SIG-M5 treated with dmso at 0.1 percent for 504 hours (cell line): ENCODE measurements at regions not wholly inside any gene's neighbourhood (a gene's known extent, or its start where the extent isn't known, plus 50 kb on each side); places are given as distances from the start of the nearest gene placed in this dataset.

Experiments
- DNase-seq: peaks from one replicate; lab custom pipeline; 2025; ENCODE audit not compliant: unreplicated experiment; lab: John Stamatoyannopoulos, UW

DNA sequence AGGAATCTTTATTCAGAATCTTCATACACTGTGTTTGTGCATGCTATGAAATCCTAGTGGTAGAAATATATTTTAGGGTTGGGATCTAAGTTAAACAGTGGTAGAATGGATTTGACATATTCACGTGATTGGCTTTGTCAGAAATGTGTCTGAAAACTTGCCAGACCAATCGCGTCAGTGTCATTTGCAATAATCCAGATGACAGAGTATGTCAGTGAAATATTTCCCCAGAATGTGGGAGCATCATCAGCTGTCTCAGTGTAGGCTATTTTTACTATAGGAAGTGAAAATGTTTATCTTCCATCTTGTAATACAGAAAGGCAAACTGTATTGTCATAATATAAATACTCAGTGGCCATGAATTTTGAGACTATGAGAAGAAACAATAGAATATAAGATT, 220.6 kb upstream of the EDIL3 start:
- no peak for DNase-seq

DNA sequence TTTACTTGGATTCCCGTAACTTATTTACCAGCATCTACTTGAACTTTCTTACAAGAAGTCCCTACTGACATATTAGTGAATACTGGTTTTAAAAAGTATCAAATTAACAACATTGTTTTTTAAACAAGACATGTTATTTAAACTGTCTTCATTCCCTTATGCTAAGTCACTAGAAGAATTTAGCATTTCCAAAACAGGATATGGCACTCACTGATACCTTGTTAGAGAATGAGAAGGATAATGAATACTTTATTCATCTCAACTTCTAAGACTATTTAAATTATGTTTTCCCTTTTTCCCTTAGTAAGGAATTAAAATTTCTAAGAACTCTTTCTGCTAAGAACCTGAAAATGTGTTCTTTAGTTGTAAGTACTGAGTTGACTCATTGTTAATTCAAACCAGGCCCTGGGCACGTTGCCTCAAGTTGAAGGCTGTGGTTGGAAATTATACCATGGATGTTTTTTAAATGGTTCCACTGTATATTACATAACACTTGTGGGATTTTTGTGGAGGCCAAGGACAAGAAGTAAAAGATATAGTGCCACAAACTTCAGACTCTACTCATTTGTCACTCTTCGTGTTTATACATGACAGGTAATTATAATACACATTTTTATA, 219.0 kb upstream of the EDIL3 start:
- no peak for DNase-seq

DNA sequence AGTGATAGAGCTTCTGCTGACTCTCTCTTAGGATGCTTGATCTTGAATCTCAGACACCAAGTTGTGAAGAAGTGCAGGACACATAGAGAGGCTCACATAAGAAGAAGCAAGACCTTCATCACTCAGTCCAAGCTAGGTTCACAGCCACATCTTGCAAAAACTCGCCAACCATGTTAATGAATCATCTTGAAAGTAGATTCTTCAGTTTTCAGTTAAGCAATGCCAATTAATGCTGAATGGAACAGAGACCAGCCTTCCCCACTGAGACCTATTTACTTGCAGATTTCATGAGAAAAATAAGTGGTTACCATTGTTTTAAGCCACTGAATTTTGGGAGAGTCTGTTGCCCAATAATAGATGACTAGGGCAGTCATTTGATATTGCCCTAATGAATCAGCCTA, 217.7 kb upstream of the EDIL3 start:
- DNase-seq: no peak

DNA sequence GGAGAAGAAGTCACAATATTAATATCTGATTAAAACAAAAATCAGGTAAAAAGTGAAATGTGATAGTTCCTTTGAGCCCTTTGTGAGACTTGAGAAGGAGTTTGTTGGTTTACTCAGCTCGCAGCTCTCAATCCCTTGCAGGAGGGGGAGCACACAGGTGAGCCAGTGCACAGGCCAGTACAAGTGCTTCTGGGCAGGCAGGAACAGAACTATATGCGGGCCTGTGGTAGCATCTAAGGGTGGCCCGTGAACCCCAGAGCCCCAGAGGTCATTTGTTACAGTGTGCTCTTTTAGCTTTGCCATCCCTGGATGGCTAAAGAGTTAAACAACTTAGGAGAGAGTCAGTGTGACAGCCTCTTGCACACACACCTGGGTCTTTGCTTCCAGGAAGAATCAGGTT, 215.3 kb upstream of the EDIL3 start:
- no peak for DNase-seq

DNA sequence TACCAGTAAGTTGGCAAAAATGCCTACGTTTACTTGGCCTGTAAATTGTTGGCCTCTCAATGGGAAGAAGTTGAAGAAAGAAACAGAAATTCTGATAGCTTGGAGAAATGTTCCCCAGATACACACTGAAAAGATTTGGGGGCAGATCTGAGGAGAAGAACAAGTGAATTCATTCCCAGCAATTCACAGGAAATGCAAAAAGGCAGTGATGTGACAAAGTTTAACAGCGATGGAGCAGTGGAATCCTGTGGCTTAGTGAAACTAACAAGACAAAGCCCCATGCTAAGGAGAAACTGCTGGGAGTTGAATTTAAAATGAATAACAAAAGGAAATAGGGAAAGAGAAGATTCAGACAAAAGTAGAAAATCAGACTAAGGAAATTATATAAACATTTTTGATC, 213.2 kb upstream of the EDIL3 start:
- DNase-seq: no peak

DNA sequence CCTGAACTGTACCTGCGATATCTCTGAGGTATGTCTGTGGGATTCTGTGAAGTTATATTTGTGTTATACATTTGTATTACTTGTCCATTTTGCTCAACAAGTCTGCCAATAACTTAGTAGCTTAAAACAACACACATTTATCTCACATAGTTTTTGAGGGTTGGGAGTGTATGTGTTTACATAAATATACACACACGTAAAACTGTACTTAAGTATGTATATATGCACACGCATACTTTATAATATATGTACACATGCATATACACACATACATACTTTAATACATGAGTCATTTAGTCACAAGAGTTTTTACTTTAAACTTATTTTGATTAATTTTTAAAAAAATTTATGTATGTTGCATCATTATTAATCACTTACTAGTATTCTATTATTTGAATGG, 205.9 kb upstream of the EDIL3 start:
- DNase-seq: no peak

DNA sequence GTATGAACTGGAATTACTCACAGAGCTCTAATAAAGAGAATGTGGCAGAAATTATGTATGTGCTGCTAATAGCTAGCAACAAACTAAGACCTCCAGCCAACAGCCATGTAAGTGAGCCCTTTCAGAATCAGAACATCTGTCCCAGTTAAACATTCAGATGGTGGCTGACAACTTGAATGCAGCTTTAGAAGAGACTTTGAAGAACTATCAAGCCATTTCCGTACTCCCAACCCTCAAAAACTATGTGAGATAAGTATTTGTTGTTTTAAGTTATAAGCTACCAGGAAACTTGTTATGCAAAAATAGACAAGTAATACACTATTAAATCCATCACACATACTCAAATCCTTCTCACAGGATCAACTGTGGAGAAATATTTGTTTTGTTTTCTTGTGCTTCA, 205.2 kb upstream of the EDIL3 start:
- DNase-seq: no peak

DNA sequence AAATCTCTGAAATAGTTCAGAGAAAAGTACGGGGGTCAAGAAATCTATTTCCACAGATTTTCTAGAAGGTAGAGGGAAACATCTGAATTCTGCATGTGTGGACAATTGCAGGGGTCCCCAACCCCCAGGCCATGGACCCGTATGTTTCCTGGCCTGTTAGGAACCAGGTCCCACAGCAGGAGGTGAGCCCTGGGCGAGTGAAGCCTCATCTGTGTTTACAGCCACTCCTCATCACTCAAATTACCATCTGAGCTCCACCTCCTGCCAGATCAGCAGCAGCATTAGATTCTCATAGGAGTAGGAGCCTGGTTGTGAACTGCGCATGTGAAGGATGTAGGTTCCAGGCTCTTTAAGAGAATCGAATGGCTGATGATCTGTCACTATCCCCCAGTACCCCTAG, 200.5 kb upstream of the EDIL3 start:
- no peak for DNase-seq

DNA sequence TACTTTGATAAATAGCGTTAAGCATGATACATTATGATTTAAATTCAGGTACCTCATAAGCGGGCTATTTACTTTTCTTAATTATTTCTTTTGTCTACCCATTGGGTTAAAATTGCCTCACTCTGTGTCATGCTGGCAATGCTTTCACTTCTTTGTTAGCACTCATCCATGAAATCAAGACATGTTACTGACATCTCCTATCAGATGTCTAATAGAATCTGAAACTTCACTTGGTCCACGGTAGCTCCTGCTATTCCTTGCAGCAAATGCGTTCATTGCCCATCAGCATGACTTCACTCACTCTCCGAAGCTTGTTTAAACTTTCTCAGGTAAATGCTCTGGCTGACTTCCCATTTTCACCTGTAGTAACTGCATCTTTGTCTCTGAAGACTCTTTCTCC, 193.5 kb upstream of the EDIL3 start:
- DNase-seq: no peak

DNA sequence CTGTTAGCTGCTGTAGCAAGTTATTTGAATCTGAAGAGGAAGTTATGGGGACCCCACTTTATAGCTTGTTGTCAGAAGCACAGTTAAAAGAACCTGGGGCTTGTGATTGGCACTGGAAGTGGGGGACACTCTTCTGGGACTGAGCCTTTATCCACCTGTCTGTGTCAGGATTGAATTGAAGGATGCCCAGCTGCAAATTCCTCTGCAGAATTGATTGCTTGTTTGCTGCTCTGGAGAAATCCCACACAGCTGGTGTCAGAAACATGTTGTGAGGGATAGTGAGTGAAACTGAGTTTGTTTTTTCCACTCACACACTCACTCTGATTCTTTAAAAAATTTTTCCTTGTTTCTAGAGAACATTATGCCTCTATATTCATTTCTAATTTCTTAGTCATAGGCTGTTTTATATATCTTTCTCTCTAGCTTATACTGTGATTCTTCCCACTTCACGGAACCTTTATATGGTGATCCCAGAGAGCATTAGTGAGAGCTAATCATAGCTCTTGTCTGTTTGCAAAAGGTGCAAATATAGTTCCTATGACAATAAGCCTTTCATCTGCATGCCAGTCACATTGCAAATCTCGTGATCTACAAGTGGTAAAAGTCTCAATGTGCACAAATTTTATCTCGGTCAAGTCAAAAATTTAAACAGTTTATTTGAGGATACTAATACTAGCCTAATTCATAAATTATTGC, 188.5 kb upstream of the EDIL3 start:
- DNase-seq: no peak

DNA sequence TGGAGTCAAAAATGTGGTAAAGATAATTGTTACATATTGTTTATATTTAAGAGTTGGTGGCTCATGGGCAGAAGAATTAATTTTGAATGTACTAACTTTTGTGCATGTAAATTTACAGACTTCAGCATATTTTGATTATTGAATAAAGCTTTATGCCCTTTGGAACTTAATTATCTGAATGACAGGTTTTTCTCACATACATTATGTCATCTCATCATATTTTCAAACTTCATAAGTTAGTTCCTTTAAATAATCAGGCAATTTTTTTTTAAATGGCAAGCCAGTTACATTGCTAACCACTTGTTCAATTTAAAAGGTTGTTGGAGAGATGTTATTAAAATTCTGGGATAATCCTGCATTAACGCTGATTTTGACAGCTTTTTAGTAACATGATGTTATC, 184.6 kb upstream of the EDIL3 start:
- no peak for DNase-seq

DNA sequence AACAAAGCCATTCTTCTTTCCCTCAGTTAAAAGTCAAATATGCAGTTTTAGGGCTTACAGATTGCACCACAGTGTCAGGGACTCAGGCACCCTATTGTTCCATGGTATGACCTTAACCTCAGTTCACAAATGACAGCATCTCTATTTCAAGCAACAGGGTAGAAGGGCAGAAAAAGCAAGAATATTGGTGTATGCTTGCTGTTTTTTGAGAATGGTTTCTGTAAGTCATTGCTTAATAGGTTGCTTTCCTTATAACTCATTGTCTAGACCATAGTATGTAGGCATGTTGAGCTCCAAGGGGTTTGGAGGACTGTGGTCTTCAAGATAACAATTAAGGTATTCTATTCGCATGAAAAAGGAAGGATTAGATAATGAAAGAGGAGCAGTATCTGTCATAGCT, 183.5 kb upstream of the EDIL3 start:
- no peak for DNase-seq

DNA sequence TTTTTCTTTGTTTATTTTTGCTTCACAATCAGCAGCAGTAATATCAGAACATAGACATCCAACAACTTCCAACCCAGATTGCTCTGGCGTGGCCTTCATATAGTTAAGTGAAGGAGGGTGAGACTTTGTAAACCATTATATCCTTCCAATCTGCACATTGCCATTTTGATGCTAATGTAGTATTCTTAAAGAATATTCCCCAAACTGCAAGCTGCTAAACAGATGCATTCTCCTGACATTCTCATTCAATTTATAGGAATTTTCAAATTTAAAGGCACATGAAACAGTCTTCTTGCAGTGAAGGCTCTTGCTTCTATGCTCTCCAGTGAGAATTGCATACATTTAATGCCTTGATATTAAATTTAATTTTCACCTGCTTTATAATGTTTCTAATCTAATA, 181.2 kb upstream of the EDIL3 start:
- DNase-seq: no peak

DNA sequence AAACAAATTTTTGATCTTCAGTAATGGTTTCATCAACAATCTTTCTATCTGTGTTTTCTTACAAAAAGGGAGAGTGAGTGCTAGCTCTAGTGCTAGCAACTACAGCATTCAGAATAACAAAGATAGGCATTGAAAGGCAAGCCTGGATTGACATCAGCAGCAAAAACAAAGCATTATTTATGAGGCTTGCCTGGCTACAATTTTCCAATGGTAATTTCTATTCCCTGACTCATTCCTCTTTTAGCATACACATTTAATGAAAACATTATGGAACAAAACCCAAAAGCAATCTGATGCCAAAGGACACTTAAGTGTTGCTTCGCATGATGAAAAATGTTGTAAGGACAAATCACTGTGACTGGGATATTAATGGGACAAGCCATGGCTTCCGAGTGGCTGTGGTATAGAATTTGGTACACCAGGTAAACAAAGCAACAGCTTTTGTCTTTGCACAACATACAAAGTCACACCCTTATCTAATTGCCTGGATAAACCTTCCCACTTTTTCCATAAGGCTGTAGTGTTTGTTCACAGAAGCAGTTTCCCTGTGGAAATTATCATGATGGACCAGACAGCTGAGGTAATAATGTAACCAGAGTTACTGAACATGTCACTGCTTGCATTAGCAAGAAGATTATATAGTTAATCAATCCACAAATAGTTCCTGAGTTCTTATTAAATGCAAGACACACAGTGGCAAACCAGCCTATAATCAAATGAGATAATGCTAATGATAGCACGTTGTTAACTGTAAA, 179.8 kb upstream of the EDIL3 start:
- no peak for DNase-seq

DNA sequence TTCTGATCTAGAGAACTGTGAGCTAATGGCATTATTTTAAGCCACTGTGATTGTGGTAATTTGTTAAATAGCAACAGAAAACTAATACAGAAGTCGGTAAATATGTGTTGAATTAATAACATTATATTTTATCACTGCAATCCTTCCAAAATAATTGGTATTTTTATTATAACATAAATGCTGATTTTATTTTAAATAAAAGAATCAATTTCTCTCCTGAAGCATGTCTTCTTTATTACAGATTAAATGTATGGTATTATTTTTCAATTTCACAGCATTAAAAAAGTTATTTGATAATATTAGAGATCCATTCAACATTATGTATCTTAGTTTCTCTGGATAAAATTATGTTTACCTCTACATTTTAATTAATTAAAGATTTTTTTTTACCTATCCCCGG, 165.5 kb upstream of the EDIL3 start:
- DNase-seq: no peak

DNA sequence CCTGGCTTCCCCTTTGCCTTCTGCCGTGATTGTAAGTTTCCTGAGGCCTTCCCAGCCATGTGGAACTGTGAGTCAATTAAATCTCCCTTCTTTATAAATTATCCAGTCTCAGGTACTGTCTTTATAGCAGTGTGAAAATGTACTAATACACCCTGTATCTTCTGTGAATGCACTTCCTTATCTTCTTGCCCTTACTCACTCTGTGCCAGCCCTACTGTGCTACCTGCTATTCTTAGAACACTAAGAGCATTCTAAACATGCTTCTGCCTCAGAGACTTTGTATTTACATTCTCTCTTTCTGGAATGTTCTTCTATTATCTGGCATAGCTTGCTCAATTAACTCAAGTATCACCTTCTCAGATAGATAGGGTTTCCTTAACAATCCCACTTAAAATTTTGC, 164.4 kb upstream of the EDIL3 start:
- DNase-seq: no peak

DNA sequence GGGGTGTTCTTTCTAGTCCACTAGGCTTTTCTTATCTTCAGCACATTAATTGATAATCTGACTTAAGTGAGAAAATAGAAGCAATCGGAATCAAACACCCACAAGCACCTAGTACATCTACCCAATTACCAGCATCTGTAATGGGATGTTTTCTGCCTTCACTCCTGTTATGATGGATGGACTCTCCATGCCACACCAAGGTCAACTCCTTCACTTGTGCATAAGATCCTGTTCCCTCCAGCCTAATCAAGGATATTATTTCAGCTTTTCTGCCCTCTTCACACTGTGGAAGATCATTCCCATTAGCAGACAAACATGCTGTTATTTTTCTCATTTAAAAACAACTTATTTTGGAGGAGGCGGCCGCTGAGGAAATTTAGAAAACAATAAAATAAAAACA, 162.0 kb upstream of the EDIL3 start:
- DNase-seq: no peak

DNA sequence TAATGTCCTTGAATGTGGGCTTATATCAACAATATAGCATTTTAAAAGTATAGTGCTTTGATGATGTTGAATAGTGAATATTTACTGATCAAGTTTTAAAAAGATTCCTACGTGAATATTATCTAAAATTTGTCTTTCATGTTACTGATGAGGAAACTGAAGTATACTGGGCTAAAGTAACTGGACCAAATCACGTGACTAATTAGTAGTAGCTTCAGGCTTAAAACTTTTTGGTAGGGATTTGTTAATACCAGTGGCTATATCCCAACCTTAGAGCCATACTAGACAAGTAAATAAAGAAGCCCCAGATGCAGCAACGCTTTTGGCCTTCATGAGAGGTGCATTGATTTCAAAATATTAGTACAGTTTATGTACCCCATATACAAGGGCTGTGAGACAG, 152.1 kb upstream of the EDIL3 start:
- no peak for DNase-seq

DNA sequence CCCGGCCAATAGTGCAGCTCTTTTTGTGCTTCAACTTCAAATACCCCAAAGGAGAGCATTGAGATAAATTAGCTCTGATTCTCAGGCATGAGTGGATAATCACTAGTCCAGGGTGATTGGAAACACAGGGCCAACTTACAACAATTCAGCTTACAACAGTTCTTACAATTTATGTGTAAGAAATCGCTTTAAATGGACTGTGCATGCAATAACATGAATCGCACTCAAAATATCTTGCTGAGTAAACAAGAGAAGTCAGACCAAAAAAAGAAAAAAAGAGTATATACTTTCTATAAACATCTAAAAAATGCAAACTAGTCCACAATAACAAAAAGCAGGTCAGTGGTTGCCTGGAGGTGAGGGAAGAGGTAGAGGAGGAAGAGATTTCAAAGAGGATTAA, 150.6 kb upstream of the EDIL3 start:
- DNase-seq: no peak

DNA sequence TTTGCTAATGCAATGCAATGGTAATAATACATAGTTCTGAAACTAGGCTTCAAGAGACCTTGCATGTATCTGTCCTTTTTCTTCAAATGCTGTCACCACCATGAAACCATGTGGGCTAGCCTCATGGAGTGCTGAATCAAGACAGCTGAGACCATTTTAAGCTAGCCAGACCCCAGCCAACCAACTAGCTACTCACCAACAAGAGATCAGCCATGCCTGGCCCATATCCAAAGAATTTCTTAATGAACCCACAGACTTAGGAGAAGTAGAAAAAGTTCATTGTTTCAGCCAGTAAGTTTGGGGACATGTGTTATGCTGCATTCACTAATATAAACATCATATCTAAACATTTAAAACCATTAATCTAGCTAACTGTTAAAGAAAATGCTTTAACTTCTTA, 139.8 kb upstream of the EDIL3 start:
- DNase-seq: no peak

DNA sequence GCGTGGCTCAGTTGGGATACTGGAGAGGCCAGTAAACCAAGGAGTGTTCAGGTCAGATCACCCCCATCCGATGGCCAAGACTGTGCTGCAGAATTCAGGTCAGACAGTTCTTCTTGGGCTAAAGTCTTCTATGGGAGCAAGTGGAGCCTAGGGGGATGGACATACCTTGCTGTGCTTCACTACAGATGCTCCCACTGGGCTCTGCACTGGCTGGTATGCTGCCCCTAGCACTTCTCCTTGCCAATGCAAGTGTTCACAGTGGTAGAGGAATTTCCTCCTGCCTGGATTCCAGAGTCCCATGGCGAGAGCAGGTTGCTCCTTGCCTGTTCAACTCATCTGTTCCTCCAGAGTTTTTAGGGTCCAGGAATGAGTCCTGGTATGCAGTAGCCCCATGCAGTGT, 134.2 kb upstream of the EDIL3 start:
- DNase-seq: no peak

DNA sequence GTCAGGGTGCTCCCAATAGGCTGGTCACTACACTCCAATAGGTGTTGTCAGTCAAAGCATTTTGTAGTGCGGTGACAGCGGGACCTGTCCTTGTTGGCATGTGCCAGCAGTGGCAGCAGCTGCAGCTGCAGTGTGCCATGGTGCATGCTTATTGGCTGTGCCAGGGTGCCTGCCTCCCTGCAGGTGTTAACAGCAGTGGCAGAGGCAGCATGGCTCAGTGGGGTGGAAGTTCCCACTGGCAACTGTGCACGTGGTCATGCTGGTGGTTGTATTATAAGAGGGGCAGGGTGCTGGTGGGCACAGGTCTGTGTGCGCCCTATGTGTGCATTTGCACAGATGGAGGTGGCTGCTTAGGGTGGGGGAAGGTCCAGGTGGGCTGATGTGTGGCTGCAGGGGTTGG, 133.7 kb upstream of the EDIL3 start:
- no peak for DNase-seq

DNA sequence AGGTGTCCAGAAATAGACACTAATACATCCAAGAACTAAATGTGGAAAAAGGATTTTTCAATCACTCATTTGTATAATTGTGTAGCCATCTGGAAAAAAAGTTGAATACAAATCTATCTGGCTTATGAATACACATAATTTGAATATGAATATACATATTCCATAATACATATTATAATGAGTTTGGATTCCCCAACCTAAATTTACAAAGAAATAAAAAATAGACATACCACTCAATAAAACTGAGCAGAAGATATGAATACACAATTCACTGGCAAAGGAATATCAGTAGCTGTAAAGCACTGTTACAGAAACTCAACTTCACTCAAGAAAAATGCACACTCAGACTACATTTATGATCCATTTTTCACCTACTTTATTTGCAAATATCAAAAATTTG, 121.9 kb upstream of the EDIL3 start:
- DNase-seq: no peak
